ENCODE measurements at regions not wholly inside any gene's neighbourhood (a gene's known extent, or its start where the extent isn't known, plus 50 kb on each side); places are given as distances from the start of the nearest gene placed in this dataset.

GRCh38 chr17:71192039-71192555 lies 928.7 kb upstream of the SOX9 start:
- TF ChIP-seq, protein P1, sequence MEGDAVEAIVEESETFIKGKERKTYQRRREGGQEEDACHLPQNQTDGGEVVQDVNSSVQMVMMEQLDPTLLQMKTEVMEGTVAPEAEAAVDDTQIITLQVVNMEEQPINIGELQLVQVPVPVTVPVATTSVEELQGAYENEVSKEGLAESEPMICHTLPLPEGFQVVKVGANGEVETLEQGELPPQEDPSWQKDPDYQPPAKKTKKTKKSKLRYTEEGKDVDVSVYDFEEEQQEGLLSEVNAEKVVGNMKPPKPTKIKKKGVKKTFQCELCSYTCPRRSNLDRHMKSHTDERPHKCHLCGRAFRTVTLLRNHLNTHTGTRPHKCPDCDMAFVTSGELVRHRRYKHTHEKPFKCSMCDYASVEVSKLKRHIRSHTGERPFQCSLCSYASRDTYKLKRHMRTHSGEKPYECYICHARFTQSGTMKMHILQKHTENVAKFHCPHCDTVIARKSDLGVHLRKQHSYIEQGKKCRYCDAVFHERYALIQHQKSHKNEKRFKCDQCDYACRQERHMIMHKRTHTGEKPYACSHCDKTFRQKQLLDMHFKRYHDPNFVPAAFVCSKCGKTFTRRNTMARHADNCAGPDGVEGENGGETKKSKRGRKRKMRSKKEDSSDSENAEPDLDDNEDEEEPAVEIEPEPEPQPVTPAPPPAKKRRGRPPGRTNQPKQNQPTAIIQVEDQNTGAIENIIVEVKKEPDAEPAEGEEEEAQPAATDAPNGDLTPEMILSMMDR (IDR thresholded peaks at IDR 0.05), result no peak
- TF ChIP-seq EZH2 (IDR thresholded peaks at IDR 0.05; ENCODE audit: borderline replicate concordance, insufficient read depth, low read depth, low read length, poor library complexity, severe bottlenecking), result no peak

Measured in B cell (primary cell).